ENCODE measurements at regions not wholly inside any gene's neighbourhood (a gene's known extent, or its start where the extent isn't known, plus 50 kb on each side); places are given as distances from the start of the nearest gene placed in this dataset.

DNA sequence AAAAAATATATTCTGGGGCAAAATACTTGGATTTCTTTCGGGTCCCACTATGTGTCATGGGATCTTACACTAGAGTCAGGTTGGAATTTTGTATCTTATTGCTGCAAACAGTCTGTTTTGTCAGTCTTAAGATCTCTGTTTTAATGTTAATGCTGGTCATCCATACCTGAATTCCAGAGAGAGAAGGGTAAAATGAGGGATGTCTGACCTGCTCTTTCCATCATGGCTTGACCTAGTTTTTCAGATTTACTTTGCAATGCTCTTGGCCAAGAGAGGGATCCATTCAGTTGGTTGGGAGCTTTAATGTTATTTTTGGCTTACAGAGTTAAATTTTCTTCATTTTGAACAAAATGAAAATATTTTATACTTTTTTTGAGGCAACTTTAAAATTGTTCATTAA, 117.2 kb downstream of the CASP12 start:
- TF ChIP-seq, protein P1, sequence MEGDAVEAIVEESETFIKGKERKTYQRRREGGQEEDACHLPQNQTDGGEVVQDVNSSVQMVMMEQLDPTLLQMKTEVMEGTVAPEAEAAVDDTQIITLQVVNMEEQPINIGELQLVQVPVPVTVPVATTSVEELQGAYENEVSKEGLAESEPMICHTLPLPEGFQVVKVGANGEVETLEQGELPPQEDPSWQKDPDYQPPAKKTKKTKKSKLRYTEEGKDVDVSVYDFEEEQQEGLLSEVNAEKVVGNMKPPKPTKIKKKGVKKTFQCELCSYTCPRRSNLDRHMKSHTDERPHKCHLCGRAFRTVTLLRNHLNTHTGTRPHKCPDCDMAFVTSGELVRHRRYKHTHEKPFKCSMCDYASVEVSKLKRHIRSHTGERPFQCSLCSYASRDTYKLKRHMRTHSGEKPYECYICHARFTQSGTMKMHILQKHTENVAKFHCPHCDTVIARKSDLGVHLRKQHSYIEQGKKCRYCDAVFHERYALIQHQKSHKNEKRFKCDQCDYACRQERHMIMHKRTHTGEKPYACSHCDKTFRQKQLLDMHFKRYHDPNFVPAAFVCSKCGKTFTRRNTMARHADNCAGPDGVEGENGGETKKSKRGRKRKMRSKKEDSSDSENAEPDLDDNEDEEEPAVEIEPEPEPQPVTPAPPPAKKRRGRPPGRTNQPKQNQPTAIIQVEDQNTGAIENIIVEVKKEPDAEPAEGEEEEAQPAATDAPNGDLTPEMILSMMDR (IDR thresholded peaks at IDR 0.05; ENCODE audit: borderline replicate concordance, extremely low read depth, low read length, poor library complexity, severe bottlenecking): no peak
- TF ChIP-seq EZH2 (IDR thresholded peaks at IDR 0.05; ENCODE audit: borderline replicate concordance, low read depth, low read length, severe bottlenecking): no peak

Data from DND-41 (cell line).